HG03442 (cell line): ENCODE measurements at regions not wholly inside any gene's neighbourhood (a gene's known extent, or its start where the extent isn't known, plus 50 kb on each side); places are given as distances from the start of the nearest gene placed in this dataset.

Source experiments
- ATAC-seq: cut with Tn5 transposase; IDR thresholded peaks from one replicate; pipeline ENCODE4 v1.9.1; 2021; ENCODE audit warnings: mild to moderate bottlenecking, moderate library complexity; ENCODE audit not compliant: unreplicated experiment

- ATAC-seq: no peak
Observed at GRCh38 chr9:87275047-87275725, 222.5 kb upstream of the DAPK1 start.

GRCh38 chr9:87276327-87276841, 221.3 kb upstream of the DAPK1 start:
- peak; percentile 40 for ATAC-seq

- ATAC-seq: peak; percentile 63
Observed at GRCh38 chr9:87276851-87277261, 220.8 kb upstream of the DAPK1 start.

- ATAC-seq: no peak
Observed at GRCh38 chr9:87277346-87277745, 220.3 kb upstream of the DAPK1 start.

- no peak for ATAC-seq
Observed at GRCh38 chr9:87278971-87279733, 218.5 kb upstream of the DAPK1 start.

- ATAC-seq: no peak
Observed at GRCh38 chr9:87280421-87280820, 217.2 kb upstream of the DAPK1 start.

- no peak for ATAC-seq
Observed at GRCh38 chr9:87282538-87282937, 215.1 kb upstream of the DAPK1 start.

- no peak for ATAC-seq
Observed at GRCh38 chr9:87283585-87283984, 214.1 kb upstream of the DAPK1 start.

GRCh38 chr9:87285183-87285850, 212.3 kb upstream of the DAPK1 start:
- no peak for ATAC-seq

GRCh38 chr9:87286506-87286905, 211.2 kb upstream of the DAPK1 start:
- no peak for ATAC-seq

GRCh38 chr9:87290241-87291052, 207.2 kb upstream of the DAPK1 start:
- no peak for ATAC-seq

GRCh38 chr9:87292449-87293191, 205.0 kb upstream of the DAPK1 start:
- ATAC-seq: no peak

GRCh38 chr9:87294126-87294525, 203.5 kb upstream of the DAPK1 start:
- no peak for ATAC-seq

- ATAC-seq: no peak
Observed at GRCh38 chr9:87300915-87301314, 196.8 kb upstream of the DAPK1 start.

- no peak for ATAC-seq
Observed at GRCh38 chr9:87301371-87301770, 196.3 kb upstream of the DAPK1 start.

- no peak for ATAC-seq
Observed at GRCh38 chr9:87305151-87305550, 192.5 kb upstream of the DAPK1 start.

- no peak for ATAC-seq
Observed at GRCh38 chr9:87306006-87306405, 191.7 kb upstream of the DAPK1 start.

GRCh38 chr9:87307848-87308247, 189.8 kb upstream of the DAPK1 start:
- no peak for ATAC-seq

GRCh38 chr9:87309236-87309635, 188.4 kb upstream of the DAPK1 start:
- no peak for ATAC-seq

- no peak for ATAC-seq
Observed at GRCh38 chr9:87310827-87311523, 186.7 kb upstream of the DAPK1 start.
